ENCODE measurements at regions not wholly inside any gene's neighbourhood (a gene's known extent, or its start where the extent isn't known, plus 50 kb on each side); places are given as distances from the start of the nearest gene placed in this dataset.

DNA sequence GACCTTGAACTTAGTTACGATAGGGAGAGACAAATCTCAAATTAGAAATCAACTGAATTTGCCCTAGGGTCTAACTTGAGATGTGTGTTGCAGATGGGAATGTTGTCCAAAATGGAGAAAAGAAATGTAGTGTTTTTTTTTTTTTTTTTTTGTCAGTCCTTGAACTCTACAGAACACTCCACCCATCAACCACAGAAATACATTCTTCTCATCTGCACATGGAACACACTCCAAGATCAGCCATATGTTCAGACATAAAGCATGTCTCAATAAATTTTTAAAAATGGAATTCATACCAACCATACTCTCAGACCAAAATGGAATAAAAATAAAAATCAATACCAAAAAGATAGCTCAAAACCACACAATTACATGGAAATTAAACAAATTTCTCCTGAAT is 526.5 kb downstream of the FBXO15 start:
- H3K27ac Mint-ChIP-seq = no peak overlapping the region
- H3K36me3 ChIP-seq (ENCODE audit: control insufficient read depth, insufficient read depth, low read length) = no peaks in the 10 kb centered on the region
- ATAC-seq (ENCODE audit: low read depth in 2 of 2) = no peak
- H3K4me1 ChIP-seq (ENCODE audit: control insufficient read depth, insufficient read depth, low read length, poor library complexity, severe bottlenecking) = no peaks in the 10 kb centered on the region
- no peaks in the 10 kb centered on the region for H3K36me3 Mint-ChIP-seq
- H3K9me3 Mint-ChIP-seq = peaks cover 0 to 7% (median 5%) of the 10 kb centered on the region in 7 donors
- H3K9me3 ChIP-seq (ENCODE audit: control insufficient read depth in 2 of 2, low read length in 2 of 2) = no peaks in the 10 kb centered on the region
- no peak overlapping the region for H3K27ac ChIP-seq (ENCODE audit: insufficient read depth, low read length, poor library complexity, severe bottlenecking)
- H3K4me3 ChIP-seq (ENCODE audit: low read depth, low read length) = no peak overlapping the region
- no peaks in the 10 kb centered on the region for H3K27me3 ChIP-seq (ENCODE audit: control insufficient read depth, insufficient read depth, low read length)
- H3K4me3 Mint-ChIP-seq = no peak overlapping the region
- H3K4me1 Mint-ChIP-seq = no peaks in the 10 kb centered on the region
- DNase-seq = no peak
- H3K27me3 Mint-ChIP-seq = no peaks in the 10 kb centered on the region

DNA sequence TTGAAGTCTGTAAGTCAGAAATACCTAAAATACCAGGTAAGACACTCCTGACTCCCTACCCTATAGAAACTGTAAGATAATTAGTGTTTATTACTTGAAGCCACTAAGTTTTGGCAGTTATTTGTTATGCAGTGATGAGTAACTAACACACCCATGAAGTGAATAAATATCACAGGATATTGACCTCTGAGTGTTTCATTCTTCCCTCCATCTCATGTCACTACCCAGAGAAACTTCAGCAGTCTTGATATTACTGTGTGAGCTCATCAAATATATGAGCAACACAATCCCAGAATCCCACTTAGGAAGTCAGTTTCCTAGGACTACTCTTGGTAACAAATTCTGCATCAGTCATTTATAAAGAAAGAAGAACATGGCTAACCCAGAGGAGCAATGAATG is 529.7 kb downstream of the FBXO15 start:
- DNase-seq = no peak
- no peaks in the 10 kb centered on the region for H3K36me3 ChIP-seq (ENCODE audit: control insufficient read depth, insufficient read depth, low read length)
- Mint-ChIP-seq H3K9me3 (peaks cover 0 to 11% (median 4%) of the 10 kb centered on the region in 7 donors), H3K27me3 (no peaks in the 10 kb centered on the region), H3K36me3 (no peaks in the 10 kb centered on the region), H3K27ac (no peak overlapping the region), H3K4me1 (no peaks in the 10 kb centered on the region), H3K4me3 (no peak overlapping the region)
- no peak overlapping the region for H3K4me3 ChIP-seq (ENCODE audit: low read depth, low read length)
- no peaks in the 10 kb centered on the region for H3K4me1 ChIP-seq (ENCODE audit: control insufficient read depth, insufficient read depth, low read length, poor library complexity, severe bottlenecking)
- ATAC-seq (ENCODE audit: low read depth in 2 of 2) = no peak
- no peaks in the 10 kb centered on the region for H3K27me3 ChIP-seq (ENCODE audit: control insufficient read depth, insufficient read depth, low read length)
- no peak overlapping the region for H3K27ac ChIP-seq (ENCODE audit: insufficient read depth, low read length, poor library complexity, severe bottlenecking)
- no peaks in the 10 kb centered on the region for H3K9me3 ChIP-seq (ENCODE audit: control insufficient read depth in 2 of 2, low read length in 2 of 2)

DNA sequence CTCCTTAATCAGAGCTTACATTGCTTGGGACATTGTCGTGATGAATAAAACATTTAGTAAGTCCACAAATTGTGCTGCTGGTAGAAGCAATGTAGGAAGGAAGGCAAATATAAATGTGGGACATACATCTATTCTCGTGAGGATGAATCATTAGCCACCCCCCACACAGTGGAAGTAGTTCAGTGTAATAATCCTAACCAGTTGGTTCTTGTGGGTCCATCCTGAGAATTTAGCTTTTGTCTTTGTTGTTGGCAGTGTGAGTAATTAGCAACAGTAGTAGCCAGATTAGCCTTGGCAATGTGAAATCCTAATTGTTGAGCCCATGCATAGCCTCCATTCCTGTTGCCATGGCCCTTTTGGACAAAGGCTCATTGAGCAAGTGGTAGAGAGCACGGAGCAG is 532.1 kb downstream of the FBXO15 start:
- ATAC-seq (ENCODE audit: low read depth in 2 of 2) (no peak), DNase-seq (no peak)
- Histone ChIP-seq H3K9me3 (ENCODE audit: control insufficient read depth in 2 of 2, low read length in 2 of 2) (no peaks in the 10 kb centered on the region), H3K27ac (ENCODE audit: insufficient read depth, low read length, poor library complexity, severe bottlenecking) (no peak overlapping the region), H3K36me3 (ENCODE audit: control insufficient read depth, insufficient read depth, low read length) (no peaks in the 10 kb centered on the region), H3K4me1 (ENCODE audit: control insufficient read depth, insufficient read depth, low read length, poor library complexity, severe bottlenecking) (no peaks in the 10 kb centered on the region), H3K4me3 (ENCODE audit: low read depth, low read length) (no peak overlapping the region), H3K27me3 (ENCODE audit: control insufficient read depth, insufficient read depth, low read length) (no peaks in the 10 kb centered on the region)
- Mint-ChIP-seq H3K9me3 (peaks cover 0 to 12% (median 6%) of the 10 kb centered on the region in 7 donors), H3K4me3 (no peak overlapping the region), H3K27ac (no peak overlapping the region), H3K36me3 (no peaks in the 10 kb centered on the region), H3K27me3 (no peaks in the 10 kb centered on the region), H3K4me1 (no peaks in the 10 kb centered on the region)

DNA sequence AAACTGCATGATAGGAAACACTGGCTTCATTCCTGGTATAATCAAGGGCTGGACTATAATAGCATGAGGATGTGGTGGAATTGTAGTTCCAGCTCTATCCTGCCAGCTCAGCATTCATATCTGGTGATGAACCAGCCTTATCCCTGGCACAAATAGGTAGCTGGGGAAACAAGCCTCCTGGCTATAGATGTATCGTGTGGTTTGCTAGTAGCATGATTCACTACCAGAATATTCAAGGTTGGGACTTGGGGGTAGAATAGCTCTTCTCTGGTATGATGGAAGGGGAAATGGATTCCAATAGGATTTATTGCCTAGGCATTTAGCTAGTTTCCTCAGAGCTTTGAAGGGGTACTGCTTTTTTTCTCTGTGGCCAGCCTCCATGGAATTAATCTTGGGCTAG is 532.8 kb downstream of the FBXO15 start:
- Mint-ChIP-seq H3K36me3 (no peaks in the 10 kb centered on the region), H3K27me3 (no peaks in the 10 kb centered on the region), H3K27ac (no peak overlapping the region), H3K4me3 (no peak overlapping the region), H3K9me3 (peaks cover 0 to 10% (median 6%) of the 10 kb centered on the region in 7 donors), H3K4me1 (no peaks in the 10 kb centered on the region)
- Histone ChIP-seq H3K27ac (ENCODE audit: insufficient read depth, low read length, poor library complexity, severe bottlenecking) (no peak overlapping the region), H3K9me3 (ENCODE audit: control insufficient read depth in 2 of 2, low read length in 2 of 2) (no peaks in the 10 kb centered on the region), H3K36me3 (ENCODE audit: control insufficient read depth, insufficient read depth, low read length) (no peaks in the 10 kb centered on the region), H3K4me1 (ENCODE audit: control insufficient read depth, insufficient read depth, low read length, poor library complexity, severe bottlenecking) (no peaks in the 10 kb centered on the region), H3K4me3 (ENCODE audit: low read depth, low read length) (no peak overlapping the region), H3K27me3 (ENCODE audit: control insufficient read depth, insufficient read depth, low read length) (no peaks in the 10 kb centered on the region)
- no peak for DNase-seq
- no peak for ATAC-seq (ENCODE audit: low read depth in 2 of 2)

DNA sequence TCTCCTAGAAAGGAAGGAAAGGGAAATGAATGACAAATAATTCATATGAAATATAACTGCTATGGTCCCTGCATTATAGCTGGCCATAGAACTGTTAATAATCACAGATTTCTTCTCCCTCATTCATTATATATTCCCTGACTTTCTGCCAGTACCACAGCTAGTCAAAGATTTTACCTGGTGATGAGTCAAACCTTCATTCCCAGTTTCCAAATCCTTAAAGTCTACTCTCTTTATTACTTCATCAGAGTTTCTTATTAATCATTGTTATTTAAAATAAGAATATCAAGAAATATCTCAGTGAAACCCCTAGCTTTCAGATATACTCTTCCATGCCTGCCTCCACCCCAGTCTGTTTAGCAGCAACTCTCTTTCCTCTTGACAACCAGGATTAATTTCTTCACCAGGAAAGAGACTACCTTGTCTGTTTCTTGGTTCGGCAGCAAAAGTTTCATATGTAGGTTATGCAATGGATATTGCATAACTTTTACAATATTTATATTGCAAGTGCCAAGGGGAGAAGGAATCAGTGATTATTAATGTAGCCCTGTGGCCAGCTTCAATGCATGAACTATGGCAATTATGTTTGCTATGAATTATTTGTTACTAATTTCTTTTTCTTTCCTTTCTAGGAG is 533.8 kb downstream of the FBXO15 start:
- Mint-ChIP-seq H3K36me3 (no peaks in the 10 kb centered on the region), H3K4me3 (no peak overlapping the region), H3K4me1 (no peaks in the 10 kb centered on the region), H3K27ac (no peak overlapping the region), H3K27me3 (no peaks in the 10 kb centered on the region), H3K9me3 (peaks cover 1 to 11% (median 6%) of the 10 kb centered on the region in 7 donors)
- no peaks in the 10 kb centered on the region for H3K27me3 ChIP-seq (ENCODE audit: control insufficient read depth, insufficient read depth, low read length)
- H3K36me3 ChIP-seq (ENCODE audit: control insufficient read depth, insufficient read depth, low read length) = no peaks in the 10 kb centered on the region
- ATAC-seq (ENCODE audit: low read depth in 2 of 2) (no peak), DNase-seq (no peak)
- H3K4me1 ChIP-seq (ENCODE audit: control insufficient read depth, insufficient read depth, low read length, poor library complexity, severe bottlenecking) = no peaks in the 10 kb centered on the region
- H3K9me3 ChIP-seq (ENCODE audit: control insufficient read depth in 2 of 2, low read length in 2 of 2) = no peaks in the 10 kb centered on the region
- no peak overlapping the region for H3K27ac ChIP-seq (ENCODE audit: insufficient read depth, low read length, poor library complexity, severe bottlenecking)
- H3K4me3 ChIP-seq (ENCODE audit: low read depth, low read length) = no peak overlapping the region

DNA sequence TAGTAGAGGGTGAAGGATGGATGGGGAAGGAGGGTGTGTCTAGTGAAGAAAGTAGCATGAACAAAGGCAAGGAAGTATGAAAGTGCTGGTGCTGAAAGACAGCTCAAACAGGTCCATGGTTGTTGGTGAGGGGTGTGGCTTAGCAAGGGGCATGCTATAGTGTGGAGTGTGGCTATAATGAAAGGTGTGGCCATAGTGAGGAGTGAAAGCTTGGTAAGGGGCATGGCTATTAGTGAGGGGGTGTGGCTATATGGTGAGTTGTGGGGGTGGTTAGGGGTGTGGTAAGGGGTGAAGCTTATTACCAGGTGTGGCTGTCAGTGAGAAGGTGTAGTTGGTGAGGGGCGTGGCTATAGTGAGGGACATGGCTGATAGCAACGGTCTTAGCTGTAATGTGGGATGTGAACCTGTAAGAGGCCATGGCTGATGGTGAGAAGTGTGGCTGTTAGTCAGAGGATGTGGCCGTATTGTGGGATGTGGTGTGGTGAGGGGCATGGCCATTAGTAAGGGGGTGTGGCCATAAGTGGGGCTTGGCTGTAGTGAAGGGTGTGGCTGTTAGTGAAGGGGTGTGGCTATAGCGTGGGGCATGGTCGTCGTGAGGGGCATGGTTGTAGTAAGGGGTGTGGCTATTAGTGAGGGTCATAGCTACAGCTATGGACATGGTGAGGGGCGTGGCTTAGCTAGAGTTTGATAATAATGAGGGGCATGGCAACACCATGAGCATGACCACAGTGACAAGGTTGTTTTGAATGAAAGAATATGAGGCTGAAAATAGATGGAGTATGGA is 549.6 kb downstream of the FBXO15 start:
- H3K9me3 ChIP-seq (ENCODE audit: control insufficient read depth in 2 of 2, low read length in 2 of 2) = no peaks in the 10 kb centered on the region
- Mint-ChIP-seq H3K4me3 (no peak overlapping the region), H3K27ac (no peak overlapping the region), H3K9me3 (peaks cover 0 to 14% (median 0%) of the 10 kb centered on the region in 7 donors), H3K27me3 (no peaks in the 10 kb centered on the region), H3K36me3 (no peaks in the 10 kb centered on the region), H3K4me1 (no peaks in the 10 kb centered on the region)
- DNase-seq (no peak), ATAC-seq (ENCODE audit: low read depth in 2 of 2) (no peak)
- no peaks in the 10 kb centered on the region for H3K4me1 ChIP-seq (ENCODE audit: control insufficient read depth, insufficient read depth, low read length, poor library complexity, severe bottlenecking)
- H3K27ac ChIP-seq (ENCODE audit: insufficient read depth, low read length, poor library complexity, severe bottlenecking) = no peak overlapping the region
- no peaks in the 10 kb centered on the region for H3K36me3 ChIP-seq (ENCODE audit: control insufficient read depth, insufficient read depth, low read length)
- no peak overlapping the region for H3K4me3 ChIP-seq (ENCODE audit: low read depth, low read length)
- H3K27me3 ChIP-seq (ENCODE audit: control insufficient read depth, insufficient read depth, low read length) = no peaks in the 10 kb centered on the region

DNA sequence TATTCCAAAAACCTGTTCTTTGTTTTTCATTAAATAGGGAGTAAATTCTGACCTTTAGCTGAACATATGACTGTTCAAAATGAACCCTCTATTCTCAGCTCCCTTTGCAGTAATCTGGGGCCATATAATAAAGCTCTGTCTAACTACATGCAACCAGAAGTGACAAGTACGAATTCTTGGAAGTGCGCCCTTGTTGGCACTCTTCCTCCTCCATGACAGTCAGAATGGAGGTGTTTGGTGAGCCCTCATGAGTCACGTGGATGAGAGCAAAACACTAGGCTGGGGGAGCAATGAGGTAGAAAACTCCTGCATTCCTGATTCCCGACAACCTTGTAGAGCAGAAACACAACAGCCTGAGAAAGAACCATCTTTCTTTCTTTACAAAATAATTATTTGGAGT is 552.9 kb downstream of the FBXO15 start:
- H3K9me3 ChIP-seq (ENCODE audit: control insufficient read depth in 2 of 2, low read length in 2 of 2) = no peaks in the 10 kb centered on the region
- no peaks in the 10 kb centered on the region for H3K36me3 Mint-ChIP-seq
- H3K4me1 ChIP-seq (ENCODE audit: control insufficient read depth, insufficient read depth, low read length, poor library complexity, severe bottlenecking) = no peaks in the 10 kb centered on the region
- H3K4me3 Mint-ChIP-seq = no peak overlapping the region
- H3K36me3 ChIP-seq (ENCODE audit: control insufficient read depth, insufficient read depth, low read length) = no peaks in the 10 kb centered on the region
- H3K27ac ChIP-seq (ENCODE audit: insufficient read depth, low read length, poor library complexity, severe bottlenecking) = no peak overlapping the region
- no peak overlapping the region for H3K4me3 ChIP-seq (ENCODE audit: low read depth, low read length)
- DNase-seq = no peak
- H3K4me1 Mint-ChIP-seq = no peaks in the 10 kb centered on the region
- ATAC-seq (ENCODE audit: low read depth in 2 of 2) = no peak
- H3K27me3 Mint-ChIP-seq = no peaks in the 10 kb centered on the region
- H3K9me3 Mint-ChIP-seq = peaks cover 0 to 14% (median 0%) of the 10 kb centered on the region in 7 donors
- H3K27me3 ChIP-seq (ENCODE audit: control insufficient read depth, insufficient read depth, low read length) = no peaks in the 10 kb centered on the region
- no peak overlapping the region for H3K27ac Mint-ChIP-seq

DNA sequence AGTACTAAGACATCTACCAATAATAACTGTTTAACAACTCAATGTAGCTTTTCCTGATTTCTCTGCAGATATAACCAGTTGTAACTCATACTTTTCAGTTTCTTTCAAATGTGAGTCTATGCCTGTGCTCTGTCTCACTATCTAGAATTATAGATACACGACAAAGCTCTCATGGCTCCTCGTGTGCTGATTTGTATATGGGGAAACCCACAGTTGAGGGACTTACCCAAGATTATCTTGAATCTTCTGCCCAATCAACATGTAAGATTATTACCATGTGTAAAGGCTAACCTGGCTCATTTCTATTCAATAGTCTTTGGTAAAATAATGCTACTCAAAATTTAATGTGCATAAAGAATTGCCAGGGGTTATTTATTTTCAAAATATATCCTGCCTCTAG is 554.4 kb downstream of the FBXO15 start:
- no peaks in the 10 kb centered on the region for H3K36me3 Mint-ChIP-seq
- ATAC-seq (ENCODE audit: low read depth in 2 of 2) = no peak
- H3K4me1 Mint-ChIP-seq = no peaks in the 10 kb centered on the region
- DNase-seq = no peak
- Histone ChIP-seq H3K4me3 (ENCODE audit: low read depth, low read length) (no peak overlapping the region), H3K4me1 (ENCODE audit: control insufficient read depth, insufficient read depth, low read length, poor library complexity, severe bottlenecking) (no peaks in the 10 kb centered on the region), H3K36me3 (ENCODE audit: control insufficient read depth, insufficient read depth, low read length) (no peaks in the 10 kb centered on the region), H3K27me3 (ENCODE audit: control insufficient read depth, insufficient read depth, low read length) (no peaks in the 10 kb centered on the region), H3K9me3 (ENCODE audit: control insufficient read depth in 2 of 2, low read length in 2 of 2) (no peaks in the 10 kb centered on the region), H3K27ac (ENCODE audit: insufficient read depth, low read length, poor library complexity, severe bottlenecking) (no peak overlapping the region)
- H3K9me3 Mint-ChIP-seq = peaks cover 0 to 11% (median under 1%) of the 10 kb centered on the region in 7 donors
- H3K27me3 Mint-ChIP-seq = no peaks in the 10 kb centered on the region
- H3K27ac Mint-ChIP-seq = no peak overlapping the region
- no peak overlapping the region for H3K4me3 Mint-ChIP-seq
